Breast epithelium (tissue), 4 donors: ENCODE measurements at regions not wholly inside any gene's neighbourhood (a gene's known extent, or its start where the extent isn't known, plus 50 kb on each side); places are given as distances from the start of the nearest gene placed in this dataset.

Source experiments
- DNase-seq, 2 donors: peaks; one replicate each; pipeline ENCODE4 v3.0.0-alpha.2; 2019; ENCODE audit warnings: low spot score in 2 of 2
- H3K27ac ChIP-seq, 2 donors: fragments of 200-600 bp; sonication (generic) in 1 of 2; one replicate each; pipeline ENCODE4 v1.5.1; 2016 to 2019; ENCODE audit warnings: mild to moderate bottlenecking in 1 of 2
- H3K27me3 ChIP-seq, 2 donors: fragments of 200-600 bp; sonication (generic) in 1 of 2; one replicate each; pipeline versions ENCODE4 v1.5.1 to v1.6.0; 2017 to 2019; ENCODE audit warnings: control low read depth in 1 of 2, mild to moderate bottlenecking in 1 of 2
- H3K36me3 ChIP-seq: fragments of 200-600 bp; one replicate; pipeline ENCODE4 v1.5.1; 2019
- H3K4me1 ChIP-seq, 2 donors: fragments of 200-600 bp; sonication (generic); one replicate each; pipeline ENCODE4 v1.5.1; 2016 to 2019; ENCODE audit warnings: control low read depth in 1 of 2
- H3K4me3 ChIP-seq, 3 donors: fragments of 200-600 bp; sonication (generic); 1 replicate in 2 of 3; 2 replicates in 1 of 3; pipeline ENCODE4 v1.5.1; 2016 to 2019; ENCODE audit warnings: mild to moderate bottlenecking in 3 of 3, moderate library complexity in 2 of 3
- H3K9me3 ChIP-seq, 2 donors: fragments of 200-600 bp; sonication (generic) in 1 of 2; one replicate each; pipeline ENCODE4 v1.5.1; 2016 to 2019; ENCODE audit warnings: control low read depth in 1 of 2
- POLR2A ChIP-seq: fragments of 450-650 bp; IDR thresholded peaks from one replicate; pipeline ENCODE4 v1.6.1; 2016; ENCODE audit warnings: antibody characterized with exemption, mild to moderate bottlenecking, moderate library complexity
- POLR2AphosphoS5 ChIP-seq, 3 donors: sonication (generic); formaldehyde crosslinking; IDR thresholded peaks; one replicate each; pipeline ENCODE4 v1.6.1; 2017; ENCODE audit warnings: antibody characterized with exemption in 3 of 3
- intact Hi-C: fragments of 100-400 bp; cut with DNase I; formaldehyde crosslinking; loops from one replicate; pipeline ENCODE4 v1.15.1; 2023; ENCODE audit warnings: low total_unique reads
- TF ChIP-seq, protein P1 (sequence below), 3 donors: fragments of 450-650 bp; IDR thresholded peaks; one replicate each; pipeline ENCODE4 v1.5.1; 2016 to 2017; ENCODE audit warnings: antibody characterized with exemption in 3 of 3, mild to moderate bottlenecking in 3 of 3, moderate library complexity in 3 of 3

DNA sequence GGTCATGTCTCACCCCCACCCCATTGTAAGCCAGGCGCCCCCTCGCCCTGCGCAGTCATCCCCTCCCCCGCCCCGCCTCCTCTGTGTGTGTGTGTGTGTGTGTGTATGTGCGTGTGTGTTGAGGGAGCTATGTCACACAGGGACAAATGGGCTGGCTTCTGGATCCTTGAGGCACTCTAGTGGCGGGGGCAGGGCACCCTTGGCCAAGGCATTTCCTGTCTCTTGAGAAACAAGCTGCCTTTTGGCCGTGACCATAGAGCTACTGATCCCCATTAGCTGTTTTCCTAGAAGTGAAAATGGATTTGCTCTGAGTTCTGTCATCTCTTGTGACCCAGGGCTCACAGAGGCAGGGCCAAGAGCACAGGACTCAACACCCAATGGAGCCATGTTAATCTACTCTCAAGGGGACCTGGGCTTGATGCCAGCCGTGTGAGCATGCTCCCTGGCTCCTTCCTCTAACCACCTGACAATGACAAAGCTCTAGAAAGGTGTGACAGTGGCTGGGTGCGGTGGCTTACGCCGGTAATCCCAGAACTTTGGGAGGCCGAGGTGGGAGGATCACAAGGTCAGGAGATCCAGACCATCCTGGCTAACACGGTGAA lies 162.5 kb upstream of the BCOR start:
- no peaks in the 10 kb centered on the region for H3K4me1 ChIP-seq
- no peak for TF ChIP-seq POLR2AphosphoS5 (IDR thresholded peaks at IDR 0.05)
- TF ChIP-seq, protein P1, sequence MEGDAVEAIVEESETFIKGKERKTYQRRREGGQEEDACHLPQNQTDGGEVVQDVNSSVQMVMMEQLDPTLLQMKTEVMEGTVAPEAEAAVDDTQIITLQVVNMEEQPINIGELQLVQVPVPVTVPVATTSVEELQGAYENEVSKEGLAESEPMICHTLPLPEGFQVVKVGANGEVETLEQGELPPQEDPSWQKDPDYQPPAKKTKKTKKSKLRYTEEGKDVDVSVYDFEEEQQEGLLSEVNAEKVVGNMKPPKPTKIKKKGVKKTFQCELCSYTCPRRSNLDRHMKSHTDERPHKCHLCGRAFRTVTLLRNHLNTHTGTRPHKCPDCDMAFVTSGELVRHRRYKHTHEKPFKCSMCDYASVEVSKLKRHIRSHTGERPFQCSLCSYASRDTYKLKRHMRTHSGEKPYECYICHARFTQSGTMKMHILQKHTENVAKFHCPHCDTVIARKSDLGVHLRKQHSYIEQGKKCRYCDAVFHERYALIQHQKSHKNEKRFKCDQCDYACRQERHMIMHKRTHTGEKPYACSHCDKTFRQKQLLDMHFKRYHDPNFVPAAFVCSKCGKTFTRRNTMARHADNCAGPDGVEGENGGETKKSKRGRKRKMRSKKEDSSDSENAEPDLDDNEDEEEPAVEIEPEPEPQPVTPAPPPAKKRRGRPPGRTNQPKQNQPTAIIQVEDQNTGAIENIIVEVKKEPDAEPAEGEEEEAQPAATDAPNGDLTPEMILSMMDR (IDR thresholded peaks at IDR 0.05) = no peak
- TF ChIP-seq POLR2A = no peak
- intact Hi-C loops = loop anchor here (10.0 kb wide), 1 partner anchor 65 kb away; no protein-coding TSS in a partner anchor
- H3K27me3 ChIP-seq = peaks cover 0 to 30% of the 10 kb centered on the region in 2 donors
- H3K4me3 ChIP-seq = no peak overlapping the region
- DNase-seq = no peak
- no peaks in the 10 kb centered on the region for H3K9me3 ChIP-seq
- H3K36me3 ChIP-seq = no peaks in the 10 kb centered on the region
- H3K27ac ChIP-seq = no peak overlapping the region

DNA sequence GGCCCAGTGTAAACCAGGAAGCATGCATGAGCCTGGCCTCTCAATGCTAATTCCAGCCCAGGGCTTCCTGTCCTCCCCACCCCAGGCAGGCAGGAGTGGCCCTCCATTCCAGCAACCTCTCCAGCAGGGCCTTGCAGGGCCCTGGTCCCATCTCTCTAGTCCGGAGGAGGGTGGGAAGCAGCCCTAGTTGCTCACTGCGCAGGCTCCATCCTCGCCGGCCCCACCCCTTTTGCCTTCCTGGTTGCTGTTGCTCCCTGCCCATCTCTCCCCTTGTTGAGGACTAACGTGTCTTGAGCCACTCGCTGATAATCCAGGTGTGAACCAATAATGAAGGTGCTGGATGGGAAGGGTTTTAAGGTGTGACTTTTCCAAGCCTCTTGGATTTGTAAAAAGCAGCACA lies 161.2 kb upstream of the BCOR start:
- H3K27ac ChIP-seq = no peak overlapping the region
- no peaks in the 10 kb centered on the region for H3K4me1 ChIP-seq
- TF ChIP-seq, protein P1 (IDR thresholded peaks at IDR 0.05) = no peak
- TF ChIP-seq POLR2AphosphoS5 (IDR thresholded peaks at IDR 0.05) (no peak), POLR2A (no peak)
- intact Hi-C loops = no loop called here
- no peaks in the 10 kb centered on the region for H3K36me3 ChIP-seq
- H3K4me3 ChIP-seq = no peak overlapping the region
- H3K27me3 ChIP-seq = peaks cover 0 to 29% of the 10 kb centered on the region in 2 donors
- H3K9me3 ChIP-seq = no peaks in the 10 kb centered on the region
- DNase-seq = no peak

DNA sequence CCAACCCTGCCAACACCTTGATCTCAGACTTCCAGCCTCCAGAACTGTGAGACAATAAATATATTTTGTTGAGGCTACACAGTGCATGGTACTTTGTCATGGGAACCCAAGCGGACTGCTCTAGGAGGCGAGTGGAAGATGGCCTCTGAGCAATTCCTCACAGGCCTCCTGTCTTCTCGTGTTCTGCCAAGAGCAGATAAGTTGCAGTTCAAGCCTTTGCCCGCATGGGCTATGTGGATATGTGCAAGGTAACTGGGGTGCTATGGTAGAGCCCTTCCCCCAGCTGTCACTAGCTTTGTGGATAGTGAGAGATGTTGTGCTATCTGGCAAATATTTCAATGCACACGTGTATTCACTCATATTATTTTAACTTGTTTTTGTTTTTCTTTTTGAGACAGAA lies 156.0 kb upstream of the BCOR start:
- Histone ChIP-seq H3K4me3 (no peak overlapping the region), H3K9me3 (no peaks in the 10 kb centered on the region), H3K27ac (no peak overlapping the region), H3K36me3 (no peaks in the 10 kb centered on the region), H3K27me3 (peaks cover 0 to 7% of the 10 kb centered on the region in 2 donors), H3K4me1 (no peaks in the 10 kb centered on the region)
- intact Hi-C loops = no loop called here
- TF ChIP-seq POLR2AphosphoS5 (IDR thresholded peaks at IDR 0.05) (no peak), POLR2A (no peak)
- TF ChIP-seq, protein P1 (IDR thresholded peaks at IDR 0.05) = no peak
- DNase-seq = no peak

DNA sequence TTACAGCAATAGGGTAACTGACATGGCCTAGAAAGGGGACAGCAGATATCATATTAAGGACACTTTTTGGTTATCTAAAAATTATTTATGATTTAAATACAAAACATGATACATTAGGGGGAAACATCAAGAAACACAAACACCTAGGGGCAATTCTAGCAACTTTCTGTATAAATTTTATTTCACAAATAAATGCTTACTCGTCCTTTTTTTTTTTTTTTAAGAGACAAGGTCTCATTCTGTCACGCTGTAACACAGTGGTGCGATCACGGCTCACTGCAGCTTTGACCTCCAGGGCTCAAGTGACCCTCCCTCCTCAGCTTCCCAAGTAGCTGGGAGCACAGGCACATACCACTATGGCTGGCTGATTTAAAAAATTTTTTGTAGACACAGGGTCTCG lies 151.8 kb upstream of the BCOR start:
- Histone ChIP-seq H3K27me3 (peaks cover 0 to 28% of the 10 kb centered on the region in 2 donors), H3K27ac (no peak overlapping the region), H3K36me3 (no peaks in the 10 kb centered on the region), H3K9me3 (no peaks in the 10 kb centered on the region), H3K4me3 (no peak overlapping the region), H3K4me1 (no peaks in the 10 kb centered on the region)
- no peak for DNase-seq
- intact Hi-C loops = loop anchor here (5.0 kb wide), 1 partner anchor 1687 kb away; the partner anchor contains the start of gene TSPAN7
- no peak for TF ChIP-seq POLR2A
- TF ChIP-seq, protein P1 (IDR thresholded peaks at IDR 0.05) = no peak
- TF ChIP-seq POLR2AphosphoS5 (IDR thresholded peaks at IDR 0.05) = no peak

DNA sequence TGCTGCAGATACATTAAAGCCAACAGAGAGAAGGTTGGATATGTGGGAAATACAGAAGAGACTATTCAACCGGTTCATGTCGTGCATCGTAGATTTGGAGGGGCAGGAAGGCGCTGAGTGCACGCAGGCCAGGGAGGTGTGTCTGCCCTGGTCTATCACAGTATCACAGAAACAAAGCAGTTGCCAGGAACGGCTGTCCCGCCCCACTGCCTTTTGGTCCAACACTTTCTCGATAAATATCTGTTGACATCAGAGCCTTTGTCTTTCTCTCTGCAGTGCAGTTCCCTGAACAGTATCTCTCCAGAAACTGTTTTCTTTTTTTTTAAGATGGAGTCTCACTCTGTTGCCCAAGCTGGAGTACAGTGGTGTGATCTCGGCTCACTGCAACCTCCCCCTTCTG lies 151.1 kb upstream of the BCOR start:
- Histone ChIP-seq H3K27ac (no peak overlapping the region), H3K4me3 (no peak overlapping the region), H3K4me1 (no peaks in the 10 kb centered on the region), H3K9me3 (no peaks in the 10 kb centered on the region), H3K36me3 (no peaks in the 10 kb centered on the region), H3K27me3 (peaks cover 0 to 31% of the 10 kb centered on the region in 2 donors)
- no peak for DNase-seq
- TF ChIP-seq POLR2AphosphoS5 (IDR thresholded peaks at IDR 0.05) = no peak
- TF ChIP-seq, protein P1 (IDR thresholded peaks at IDR 0.05) = no peak
- TF ChIP-seq POLR2A = no peak
- intact Hi-C loops = loop anchor here (5.0 kb wide), 1 partner anchor 1687 kb away; the partner anchor contains the start of gene TSPAN7
